ENCODE measurements at regions not wholly inside any gene's neighbourhood (a gene's known extent, or its start where the extent isn't known, plus 50 kb on each side); places are given as distances from the start of the nearest gene placed in this dataset.
A peak's percentile ranks its signal among the peaks of the same experiment; 100 is the strongest.

- no peak for DNase-seq
Measured at GRCh38 chr12:107536613-107537012, 149.0 kb upstream of the PWP1 start.

DNA sequence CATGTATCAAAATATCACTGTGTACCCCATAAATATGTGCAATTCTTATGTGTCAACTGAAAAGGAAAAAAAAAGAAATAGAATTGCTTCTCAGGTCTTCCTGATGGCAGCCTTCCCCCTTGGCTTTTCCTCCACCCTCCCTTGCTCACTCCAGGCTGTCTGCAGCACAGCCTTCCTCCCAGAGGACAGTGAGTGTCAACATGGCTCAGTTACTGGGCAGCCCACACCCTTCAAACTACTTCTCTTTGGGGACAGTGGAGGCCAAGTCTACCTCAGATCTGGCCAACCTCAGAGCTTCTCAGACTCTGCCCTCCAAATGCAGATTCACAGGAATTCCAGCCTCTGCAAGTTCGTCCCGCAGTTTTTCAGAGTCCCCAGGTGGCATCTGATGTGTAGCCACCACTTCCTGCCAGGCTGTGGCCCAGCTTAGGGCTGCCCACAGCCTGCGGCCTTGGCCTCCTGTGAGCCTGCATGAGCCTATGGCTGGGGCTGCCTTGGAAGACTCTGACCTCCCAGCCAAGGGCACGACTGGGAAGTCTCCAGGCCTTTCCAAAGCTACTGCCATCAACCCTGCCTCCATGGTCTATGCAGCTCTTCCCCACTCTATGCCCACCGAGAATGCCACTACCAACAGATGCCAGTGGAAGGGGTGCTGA lies 148.0 kb upstream of the PWP1 start:
- no peak for DNase-seq

GRCh38 chr12:107539196-107539939 lies 146.2 kb upstream of the PWP1 start:
- peak; percentile 14 to 52 for DNase-seq

DNA sequence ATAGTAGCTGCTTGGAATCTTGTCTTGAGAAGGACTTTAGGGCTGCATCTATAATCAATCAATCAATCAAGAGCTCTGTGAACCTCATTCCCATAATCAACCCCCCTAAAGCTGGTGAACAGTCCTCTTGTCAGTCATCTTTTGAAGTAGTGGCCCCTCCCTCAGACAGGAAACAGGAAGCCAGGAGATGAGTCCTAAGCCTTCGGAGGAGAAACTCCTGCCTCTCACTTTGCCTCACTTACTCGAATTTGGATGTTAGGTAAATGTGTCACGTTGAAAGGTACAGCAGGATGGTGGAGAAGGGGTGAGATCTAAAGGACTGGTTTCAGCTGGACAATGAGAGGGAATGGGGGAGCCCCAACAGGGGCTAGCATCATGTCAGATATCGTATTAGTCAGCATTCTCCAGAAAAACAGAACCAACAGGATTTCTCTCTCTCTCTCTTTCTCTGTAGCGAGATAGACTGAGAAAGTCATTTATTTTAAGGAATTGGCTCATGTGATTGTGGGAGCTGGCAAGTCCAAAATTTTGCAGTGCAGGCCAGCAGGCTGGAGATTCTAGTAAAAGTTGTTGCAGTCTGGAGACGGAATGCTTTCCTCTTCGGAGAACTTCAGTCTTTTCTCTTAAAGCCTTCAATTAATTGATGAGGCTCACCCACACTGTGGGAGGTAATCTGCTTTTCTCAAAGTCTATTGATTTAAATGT lies 144.4 kb upstream of the PWP1 start:
- no peak for DNase-seq

- no peak for DNase-seq
Measured at GRCh38 chr12:107543416-107543815, 142.2 kb upstream of the PWP1 start.

DNA sequence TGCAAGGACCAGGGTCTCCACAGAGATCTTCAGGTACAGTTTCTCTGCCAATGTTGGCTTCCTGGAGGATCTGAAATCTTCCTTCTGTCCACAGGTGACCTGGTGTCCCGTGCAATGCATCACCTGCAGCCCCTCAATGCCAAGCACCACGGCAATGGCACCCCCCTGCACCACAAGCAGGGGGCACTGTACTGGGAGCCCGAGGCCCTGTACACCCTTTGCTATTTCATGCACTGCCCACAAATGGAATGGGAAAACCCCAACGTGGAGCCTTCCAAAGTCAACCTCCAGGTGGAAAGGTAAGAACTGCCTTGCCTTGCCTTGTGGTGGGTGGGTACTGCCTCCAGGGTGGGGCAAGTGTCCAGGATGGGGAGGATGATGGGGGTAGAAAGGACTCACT lies 141.8 kb upstream of the PWP1 start:
- no peak for DNase-seq

GRCh38 chr12:107544937-107545336 lies 140.7 kb upstream of the PWP1 start:
- DNase-seq = no peak

GRCh38 chr12:107545737-107546353 lies 139.8 kb upstream of the PWP1 start:
- DNase-seq = no peak

- DNase-seq = no peak
Measured at GRCh38 chr12:107547389-107547788, 138.2 kb upstream of the PWP1 start.

- DNase-seq = no peak
Measured at GRCh38 chr12:107549651-107550480, 135.7 kb upstream of the PWP1 start.

- DNase-seq = no peak
Measured at GRCh38 chr12:107551434-107551833, 134.2 kb upstream of the PWP1 start.

DNA sequence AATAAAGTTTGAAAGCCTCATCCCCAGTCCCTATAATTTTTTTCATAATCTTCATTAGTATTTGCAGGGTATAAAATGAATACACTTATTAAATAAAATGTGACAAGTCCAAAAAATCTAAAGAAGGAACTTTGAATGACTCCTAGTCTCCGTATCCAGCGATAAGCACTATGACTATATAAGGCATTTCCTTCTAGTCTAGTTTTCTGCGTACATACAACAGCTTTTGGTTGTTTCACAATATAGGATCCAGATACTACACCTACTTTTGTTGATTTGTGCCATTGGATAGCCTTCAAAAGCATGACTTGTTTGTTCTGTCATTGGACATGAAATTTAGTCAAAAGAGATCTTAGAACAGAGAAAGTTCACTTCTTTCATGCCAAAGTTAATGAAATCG lies 133.3 kb upstream of the PWP1 start:
- no peak for DNase-seq

GRCh38 chr12:107553211-107553765 lies 132.3 kb upstream of the PWP1 start:
- no peak for DNase-seq

DNA sequence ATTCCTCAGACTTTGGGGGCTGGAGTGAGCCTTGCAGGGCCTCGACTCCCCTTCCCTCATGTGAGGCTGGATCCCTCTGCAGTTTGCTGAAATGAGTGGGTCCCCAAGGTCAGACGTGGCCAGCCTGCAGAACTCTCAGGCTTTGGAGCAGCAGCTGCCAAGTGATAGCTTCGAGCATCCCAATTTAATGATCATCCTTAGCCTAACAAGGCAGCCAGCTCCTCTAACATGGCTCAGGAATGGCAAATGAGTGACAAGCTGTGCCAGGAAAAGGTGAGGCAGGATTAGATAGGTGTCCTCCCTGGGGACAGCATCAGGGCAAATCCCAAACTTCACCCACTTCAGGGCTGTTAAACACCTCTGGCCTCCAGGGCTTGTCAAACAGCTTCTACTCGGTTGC lies 130.7 kb upstream of the PWP1 start:
- no peak for DNase-seq

- no peak for DNase-seq
Measured at GRCh38 chr12:107557026-107557425, 128.6 kb upstream of the PWP1 start.

- no peak for DNase-seq
Measured at GRCh38 chr12:107557589-107558100, 128.0 kb upstream of the PWP1 start.

GRCh38 chr12:107558141-107558815 lies 127.3 kb upstream of the PWP1 start:
- no peak for DNase-seq

GRCh38 chr12:107558816-107559382 lies 126.7 kb upstream of the PWP1 start:
- no peak for DNase-seq

DNA sequence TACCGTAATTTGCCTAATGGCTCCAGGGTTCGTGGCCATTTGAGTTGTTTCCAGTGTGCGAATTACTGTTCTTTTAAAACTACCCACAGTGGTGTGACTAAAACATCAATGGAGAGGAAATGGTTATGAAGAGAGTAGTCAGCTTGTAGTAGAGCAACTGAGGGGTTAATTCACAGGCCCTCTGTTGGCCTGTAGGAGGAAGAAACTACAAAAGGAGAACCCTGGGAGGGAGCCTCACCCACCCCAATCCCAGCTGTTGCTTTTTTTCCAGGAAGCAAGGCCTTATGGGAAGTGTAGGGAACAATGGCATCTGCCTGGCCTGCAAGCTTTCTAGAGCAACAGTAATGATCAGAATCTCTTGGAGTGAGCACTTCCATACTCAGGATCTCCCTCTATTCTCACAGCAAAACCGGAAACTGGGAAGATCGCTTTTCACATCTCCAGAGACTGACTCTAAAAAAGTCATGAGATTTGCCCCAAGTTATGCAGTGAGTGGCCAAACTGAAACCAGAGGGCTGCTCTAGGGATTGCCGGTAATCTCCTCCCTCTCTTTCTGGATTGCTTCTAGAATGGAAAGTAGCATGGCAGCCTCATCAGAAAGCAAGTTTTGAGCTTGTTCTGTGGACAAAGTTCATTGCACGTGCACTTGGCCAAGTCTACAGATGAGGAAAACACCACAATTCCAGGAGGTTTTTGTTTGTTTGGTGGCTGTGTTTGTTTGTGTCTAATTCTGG lies 125.3 kb upstream of the PWP1 start:
- no peak for DNase-seq

DNA sequence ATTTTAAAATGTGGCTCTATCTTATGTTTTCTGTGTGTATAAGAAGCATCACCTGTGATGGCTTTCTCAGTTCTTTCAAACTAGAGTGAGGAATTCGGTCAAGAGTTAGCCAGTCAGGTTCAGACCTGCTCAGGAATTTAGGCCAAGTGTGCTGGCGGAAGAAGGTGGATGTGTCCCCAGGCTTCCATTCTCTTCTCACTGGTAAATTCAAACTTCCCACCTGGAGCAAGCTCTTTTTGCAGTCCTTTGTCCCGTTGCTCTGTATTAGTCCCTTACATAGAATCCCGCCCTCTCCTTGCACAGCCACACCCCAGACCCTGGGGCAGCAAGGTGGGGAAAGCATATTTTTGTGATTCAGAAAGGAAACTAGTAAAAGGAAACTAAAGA lies 124.7 kb upstream of the PWP1 start:
- DNase-seq = no peak
